ENCODE measurements at regions not wholly inside any gene's neighbourhood (a gene's known extent, or its start where the extent isn't known, plus 50 kb on each side); places are given as distances from the start of the nearest gene placed in this dataset.

DNA sequence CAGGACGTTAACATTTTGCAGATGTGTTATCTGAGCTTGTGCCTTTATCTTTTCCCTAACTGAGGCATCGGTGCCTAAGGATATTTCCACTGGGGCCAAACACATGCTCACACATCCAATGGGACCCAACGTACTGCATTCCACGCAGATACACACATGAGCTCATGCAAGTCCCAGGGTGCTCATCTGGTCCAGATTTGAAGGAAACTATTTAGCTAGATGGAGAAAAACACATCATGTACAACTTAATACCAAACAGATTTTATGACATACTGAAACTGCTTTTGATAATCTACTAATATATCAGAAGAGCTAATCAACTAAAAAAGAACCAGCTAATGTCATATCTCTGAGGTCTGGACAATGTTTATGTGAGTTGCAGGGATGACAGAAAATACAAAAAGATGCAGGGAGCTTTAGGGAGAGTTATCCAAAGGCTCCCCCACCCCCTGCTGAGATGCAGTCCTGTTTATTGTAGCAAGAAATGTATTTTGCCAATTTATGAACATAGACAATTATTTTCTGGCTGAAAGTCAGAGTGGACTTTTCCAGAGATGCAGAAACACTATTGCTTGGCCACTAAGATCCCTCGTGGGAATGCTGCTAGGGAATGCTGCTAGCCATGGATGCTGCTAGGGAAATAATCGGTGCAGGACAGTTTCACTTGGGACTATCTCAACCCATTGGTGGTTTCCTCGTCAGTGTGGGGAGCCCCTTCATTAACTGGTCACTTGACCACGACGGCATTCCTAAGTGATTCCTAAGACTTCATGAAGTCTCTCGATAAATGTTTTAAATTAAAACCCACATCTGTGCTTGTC lies 172.8 kb downstream of the SMIM20 start (continued):
- TF ChIP-seq, protein P1, sequence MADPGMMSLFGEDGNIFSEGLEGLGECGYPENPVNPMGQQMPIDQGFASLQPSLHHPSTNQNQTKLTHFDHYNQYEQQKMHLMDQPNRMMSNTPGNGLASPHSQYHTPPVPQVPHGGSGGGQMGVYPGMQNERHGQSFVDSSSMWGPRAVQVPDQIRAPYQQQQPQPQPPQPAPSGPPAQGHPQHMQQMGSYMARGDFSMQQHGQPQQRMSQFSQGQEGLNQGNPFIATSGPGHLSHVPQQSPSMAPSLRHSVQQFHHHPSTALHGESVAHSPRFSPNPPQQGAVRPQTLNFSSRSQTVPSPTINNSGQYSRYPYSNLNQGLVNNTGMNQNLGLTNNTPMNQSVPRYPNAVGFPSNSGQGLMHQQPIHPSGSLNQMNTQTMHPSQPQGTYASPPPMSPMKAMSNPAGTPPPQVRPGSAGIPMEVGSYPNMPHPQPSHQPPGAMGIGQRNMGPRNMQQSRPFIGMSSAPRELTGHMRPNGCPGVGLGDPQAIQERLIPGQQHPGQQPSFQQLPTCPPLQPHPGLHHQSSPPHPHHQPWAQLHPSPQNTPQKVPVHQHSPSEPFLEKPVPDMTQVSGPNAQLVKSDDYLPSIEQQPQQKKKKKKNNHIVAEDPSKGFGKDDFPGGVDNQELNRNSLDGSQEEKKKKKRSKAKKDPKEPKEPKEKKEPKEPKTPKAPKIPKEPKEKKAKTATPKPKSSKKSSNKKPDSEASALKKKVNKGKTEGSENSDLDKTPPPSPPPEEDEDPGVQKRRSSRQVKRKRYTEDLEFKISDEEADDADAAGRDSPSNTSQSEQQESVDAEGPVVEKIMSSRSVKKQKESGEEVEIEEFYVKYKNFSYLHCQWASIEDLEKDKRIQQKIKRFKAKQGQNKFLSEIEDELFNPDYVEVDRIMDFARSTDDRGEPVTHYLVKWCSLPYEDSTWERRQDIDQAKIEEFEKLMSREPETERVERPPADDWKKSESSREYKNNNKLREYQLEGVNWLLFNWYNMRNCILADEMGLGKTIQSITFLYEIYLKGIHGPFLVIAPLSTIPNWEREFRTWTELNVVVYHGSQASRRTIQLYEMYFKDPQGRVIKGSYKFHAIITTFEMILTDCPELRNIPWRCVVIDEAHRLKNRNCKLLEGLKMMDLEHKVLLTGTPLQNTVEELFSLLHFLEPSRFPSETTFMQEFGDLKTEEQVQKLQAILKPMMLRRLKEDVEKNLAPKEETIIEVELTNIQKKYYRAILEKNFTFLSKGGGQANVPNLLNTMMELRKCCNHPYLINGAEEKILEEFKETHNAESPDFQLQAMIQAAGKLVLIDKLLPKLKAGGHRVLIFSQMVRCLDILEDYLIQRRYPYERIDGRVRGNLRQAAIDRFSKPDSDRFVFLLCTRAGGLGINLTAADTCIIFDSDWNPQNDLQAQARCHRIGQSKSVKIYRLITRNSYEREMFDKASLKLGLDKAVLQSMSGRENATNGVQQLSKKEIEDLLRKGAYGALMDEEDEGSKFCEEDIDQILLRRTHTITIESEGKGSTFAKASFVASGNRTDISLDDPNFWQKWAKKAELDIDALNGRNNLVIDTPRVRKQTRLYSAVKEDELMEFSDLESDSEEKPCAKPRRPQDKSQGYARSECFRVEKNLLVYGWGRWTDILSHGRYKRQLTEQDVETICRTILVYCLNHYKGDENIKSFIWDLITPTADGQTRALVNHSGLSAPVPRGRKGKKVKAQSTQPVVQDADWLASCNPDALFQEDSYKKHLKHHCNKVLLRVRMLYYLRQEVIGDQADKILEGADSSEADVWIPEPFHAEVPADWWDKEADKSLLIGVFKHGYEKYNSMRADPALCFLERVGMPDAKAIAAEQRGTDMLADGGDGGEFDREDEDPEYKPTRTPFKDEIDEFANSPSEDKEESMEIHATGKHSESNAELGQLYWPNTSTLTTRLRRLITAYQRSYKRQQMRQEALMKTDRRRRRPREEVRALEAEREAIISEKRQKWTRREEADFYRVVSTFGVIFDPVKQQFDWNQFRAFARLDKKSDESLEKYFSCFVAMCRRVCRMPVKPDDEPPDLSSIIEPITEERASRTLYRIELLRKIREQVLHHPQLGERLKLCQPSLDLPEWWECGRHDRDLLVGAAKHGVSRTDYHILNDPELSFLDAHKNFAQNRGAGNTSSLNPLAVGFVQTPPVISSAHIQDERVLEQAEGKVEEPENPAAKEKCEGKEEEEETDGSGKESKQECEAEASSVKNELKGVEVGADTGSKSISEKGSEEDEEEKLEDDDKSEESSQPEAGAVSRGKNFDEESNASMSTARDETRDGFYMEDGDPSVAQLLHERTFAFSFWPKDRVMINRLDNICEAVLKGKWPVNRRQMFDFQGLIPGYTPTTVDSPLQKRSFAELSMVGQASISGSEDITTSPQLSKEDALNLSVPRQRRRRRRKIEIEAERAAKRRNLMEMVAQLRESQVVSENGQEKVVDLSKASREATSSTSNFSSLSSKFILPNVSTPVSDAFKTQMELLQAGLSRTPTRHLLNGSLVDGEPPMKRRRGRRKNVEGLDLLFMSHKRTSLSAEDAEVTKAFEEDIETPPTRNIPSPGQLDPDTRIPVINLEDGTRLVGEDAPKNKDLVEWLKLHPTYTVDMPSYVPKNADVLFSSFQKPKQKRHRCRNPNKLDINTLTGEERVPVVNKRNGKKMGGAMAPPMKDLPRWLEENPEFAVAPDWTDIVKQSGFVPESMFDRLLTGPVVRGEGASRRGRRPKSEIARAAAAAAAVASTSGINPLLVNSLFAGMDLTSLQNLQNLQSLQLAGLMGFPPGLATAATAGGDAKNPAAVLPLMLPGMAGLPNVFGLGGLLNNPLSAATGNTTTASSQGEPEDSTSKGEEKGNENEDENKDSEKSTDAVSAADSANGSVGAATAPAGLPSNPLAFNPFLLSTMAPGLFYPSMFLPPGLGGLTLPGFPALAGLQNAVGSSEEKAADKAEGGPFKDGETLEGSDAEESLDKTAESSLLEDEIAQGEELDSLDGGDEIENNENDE (IDR thresholded peaks at IDR 0.05; ENCODE audit: insufficient replicate concordance, low read length) = no peak
- TF ChIP-seq KDM1A (IDR thresholded peaks at IDR 0.05; ENCODE audit: borderline replicate concordance, low read length) (no peak), ASH2L (IDR thresholded peaks at IDR 0.05; ENCODE audit: low read length) (no peak), GABPA (IDR thresholded peaks at IDR 0.05; ENCODE audit: borderline replicate concordance, insufficient read depth, low read length) (no peak), EP300 (IDR thresholded peaks at IDR 0.05; ENCODE audit: borderline replicate concordance in 1 of 2, low read depth in 2 of 2, low read length in 2 of 2) (no peak), JUN (IDR thresholded peaks at IDR 0.05; ENCODE audit: low read depth, low read length) (no peak), SP2 (IDR thresholded peaks at IDR 0.05; ENCODE audit: low read length) (no peak)

Data from H1 (cell line).